Gastroesophageal sphincter (tissue), 3 donors: ENCODE measurements at regions not wholly inside any gene's neighbourhood (a gene's known extent, or its start where the extent isn't known, plus 50 kb on each side); places are given as distances from the start of the nearest gene placed in this dataset.

Source experiments
- CTCF ChIP-seq, 4 experiments: fragments of 200-600 bp in 2 of 4; fragments of 450-650 bp in 2 of 4; sonication (generic) in 1 of 4; IDR thresholded peaks; one replicate each; pipeline ENCODE4 v1.5.1; 2017 to 2019; ENCODE audit warnings: antibody characterized with exemption in 4 of 4, mild to moderate bottlenecking in 2 of 4, moderate library complexity in 2 of 4
- EP300 ChIP-seq: sonication (generic); formaldehyde crosslinking; IDR thresholded peaks from one replicate; pipeline ENCODE4 v1.6.1; 2017; ENCODE audit warnings: antibody characterized with exemption, mild to moderate bottlenecking
- POLR2A ChIP-seq, 2 donors: fragments of 450-650 bp; IDR thresholded peaks; one replicate each; pipeline ENCODE4 v1.6.1; 2017; ENCODE audit warnings: antibody characterized with exemption in 2 of 2, mild to moderate bottlenecking in 2 of 2, moderate library complexity in 1 of 2

DNA sequence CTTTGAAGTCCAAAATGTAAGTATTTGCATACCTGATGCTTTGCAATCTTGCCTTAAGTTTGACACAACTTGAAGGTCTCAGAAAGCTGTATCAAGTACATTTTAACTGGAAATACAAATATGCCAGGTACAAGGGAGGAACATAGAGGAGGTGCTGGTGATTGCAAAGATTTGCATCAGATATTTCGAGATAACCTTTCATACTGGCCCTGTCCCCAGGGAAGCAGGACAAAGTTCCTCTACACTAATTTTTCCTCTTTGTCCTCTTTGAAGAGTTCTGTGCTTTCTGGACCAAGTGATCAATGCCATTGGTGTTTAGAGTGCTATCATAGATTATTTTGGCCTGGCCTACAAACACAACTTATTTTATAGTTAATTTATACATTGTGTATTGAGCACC lies 686.1 kb downstream of the HACE1 start:
- TF ChIP-seq CTCF (IDR thresholded peaks at IDR 0.05) (no peak), POLR2A (IDR thresholded peaks at IDR 0.05) (no peak), EP300 (no peak)
